HG02678 (cell line): ENCODE measurements at regions not wholly inside any gene's neighbourhood (a gene's known extent, or its start where the extent isn't known, plus 50 kb on each side); places are given as distances from the start of the nearest gene placed in this dataset.
"Not testable (repeated sequence)": the region's sequence is repeated elsewhere in the genome, so short reads cannot be mapped to it uniquely, and the experiment has no call there.

Experiments
- ATAC-seq: cut with Tn5 transposase; IDR thresholded peaks from one replicate; pipeline ENCODE4 v1.9.1; 2021; ENCODE audit warnings: mild to moderate bottlenecking, moderate library complexity; ENCODE audit not compliant: unreplicated experiment

DNA sequence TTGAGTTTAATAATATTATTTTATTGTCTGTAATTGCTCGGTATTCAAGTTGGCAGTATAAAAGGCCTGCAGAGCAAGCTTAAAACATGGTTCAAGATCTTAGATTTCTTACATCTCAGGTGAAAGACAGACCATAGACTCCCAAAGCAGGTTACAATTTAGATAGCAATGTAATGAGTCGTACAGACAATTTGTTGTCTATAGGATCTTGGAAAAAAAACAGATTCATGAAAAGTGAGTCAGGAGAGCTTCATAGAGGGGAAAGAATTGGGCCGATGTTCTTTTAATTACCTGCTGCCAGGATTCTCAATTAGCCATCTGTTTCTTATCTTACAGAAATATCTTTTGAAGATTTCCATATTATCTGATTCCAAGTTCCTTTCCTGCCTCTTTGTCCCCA lies 111.5 kb upstream of the IKBKE start:
- ATAC-seq, result not testable (repeated sequence)

DNA sequence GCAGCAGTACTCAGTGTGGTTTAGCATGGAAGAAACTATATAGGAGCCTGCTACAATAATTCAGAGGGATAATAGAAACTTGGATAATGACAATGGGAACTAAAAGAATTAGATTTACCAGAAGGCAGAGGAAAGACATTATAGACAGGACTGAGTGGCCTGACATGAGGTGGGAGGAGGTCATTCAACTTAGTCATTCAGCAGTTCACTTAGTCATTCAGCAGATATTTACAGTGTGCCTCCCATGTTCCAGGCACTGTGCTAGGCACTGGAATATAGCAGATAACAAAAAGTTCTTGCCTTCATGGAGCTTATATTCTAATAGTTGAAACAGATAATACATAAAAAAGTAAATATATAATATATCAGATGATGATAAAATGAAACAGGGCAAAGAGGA lies 110.9 kb upstream of the IKBKE start:
- ATAC-seq, result not testable (repeated sequence)

DNA sequence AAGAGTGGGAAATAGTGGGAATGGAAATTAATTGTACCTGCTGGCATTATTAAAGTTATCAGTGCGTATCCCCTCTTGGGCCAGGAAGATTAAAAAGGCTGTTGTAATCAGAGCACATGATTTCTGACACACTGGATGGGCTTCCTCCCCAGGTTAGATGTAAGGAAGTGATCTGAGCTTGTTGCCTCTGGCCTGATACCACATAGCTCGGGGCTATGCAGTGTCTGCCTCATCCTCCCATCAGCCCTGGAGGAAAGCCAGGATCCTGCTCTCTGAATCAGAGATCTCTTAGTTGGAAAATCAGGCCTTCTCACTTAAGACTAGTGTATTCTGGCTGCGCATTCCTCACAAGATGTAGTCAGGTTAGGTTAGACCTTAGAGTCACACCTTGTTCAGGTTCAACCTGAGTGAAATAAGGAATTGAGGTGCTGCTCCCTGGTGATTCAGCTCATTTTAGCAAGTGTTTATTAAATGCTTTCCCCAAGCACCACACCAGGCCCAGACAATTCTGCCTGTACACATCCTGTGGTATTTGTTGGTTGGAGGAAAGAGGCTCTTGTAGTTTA lies 108.2 kb upstream of the IKBKE start:
- not testable (repeated sequence) for ATAC-seq

DNA sequence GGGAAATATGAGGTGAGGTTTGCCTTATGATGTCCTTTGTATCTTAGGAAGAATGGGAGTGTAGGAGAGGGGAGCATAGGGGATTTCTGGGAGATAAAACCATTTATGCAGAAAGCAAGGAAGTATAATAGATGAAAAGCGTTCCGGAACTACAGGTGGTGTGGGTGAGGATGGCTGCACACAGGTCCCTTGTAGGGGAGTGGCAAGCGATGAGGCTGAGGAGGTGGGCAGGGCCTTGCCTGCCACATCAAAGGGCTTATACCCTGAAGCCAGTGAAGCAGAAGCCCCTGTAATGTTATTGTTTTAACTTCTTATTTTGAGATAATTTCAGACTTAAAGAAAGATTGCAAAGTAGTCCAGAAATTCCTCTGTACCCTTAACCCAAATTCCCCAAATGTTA lies 107.3 kb upstream of the IKBKE start:
- not testable (repeated sequence) for ATAC-seq

DNA sequence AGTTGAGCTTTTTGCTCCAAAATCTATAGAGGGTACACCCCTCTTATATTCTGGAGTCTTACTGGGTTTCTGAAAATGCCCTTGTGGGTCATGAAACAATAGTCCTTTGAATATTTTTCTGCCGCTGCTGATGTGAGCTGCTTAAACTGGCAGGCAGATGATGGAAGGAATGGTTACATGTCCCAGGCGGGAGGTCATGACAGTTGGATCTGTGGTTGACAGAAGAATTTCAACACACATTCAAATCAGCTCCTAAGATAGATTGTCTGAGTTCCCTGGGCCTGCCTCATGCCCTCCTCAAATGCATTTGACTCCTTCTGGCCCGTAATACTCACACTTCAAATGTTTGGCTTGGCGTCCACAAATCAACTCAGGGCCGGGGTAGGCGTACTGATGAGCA lies 105.0 kb upstream of the IKBKE start:
- not testable (repeated sequence) for ATAC-seq

DNA sequence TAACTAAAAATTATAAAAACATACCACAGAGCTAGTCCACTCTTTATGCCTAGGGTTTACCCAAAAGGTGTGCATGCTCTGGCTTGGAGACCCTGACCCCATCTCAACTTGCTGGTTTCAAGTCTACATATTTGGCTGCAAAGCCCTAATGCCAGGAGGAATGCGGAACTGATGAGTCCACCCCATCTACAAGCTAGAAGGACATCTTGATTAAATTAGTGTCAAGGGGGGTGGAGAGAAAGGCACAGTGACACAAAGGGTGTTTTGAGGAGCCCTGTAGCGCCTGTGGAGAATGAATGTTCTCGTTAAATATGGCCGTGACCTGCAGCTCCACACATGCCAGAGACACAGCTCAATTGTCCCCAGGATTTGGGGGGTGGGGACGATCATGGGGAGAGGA lies 104.1 kb upstream of the IKBKE start:
- ATAC-seq, result not testable (repeated sequence)

DNA sequence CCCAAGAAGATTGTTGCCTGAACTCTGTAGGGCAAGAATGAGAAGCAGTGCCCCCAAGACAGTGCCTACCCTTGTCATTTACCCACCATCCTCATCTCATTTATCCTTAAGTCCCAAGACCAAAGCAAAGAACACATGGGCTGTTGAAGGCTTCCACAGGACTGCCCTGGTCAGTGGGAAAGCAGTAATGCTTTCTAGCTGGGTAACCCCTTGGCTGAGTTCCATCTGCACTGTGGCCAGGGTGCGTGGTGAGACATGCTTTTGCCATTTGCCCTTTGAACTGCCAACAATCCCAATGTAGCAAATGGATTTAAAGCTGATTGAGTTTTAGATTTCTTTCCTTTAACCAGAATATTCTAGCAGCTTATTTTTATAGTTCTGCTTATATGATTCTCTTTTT lies 103.5 kb upstream of the IKBKE start:
- ATAC-seq, result not testable (repeated sequence)

DNA sequence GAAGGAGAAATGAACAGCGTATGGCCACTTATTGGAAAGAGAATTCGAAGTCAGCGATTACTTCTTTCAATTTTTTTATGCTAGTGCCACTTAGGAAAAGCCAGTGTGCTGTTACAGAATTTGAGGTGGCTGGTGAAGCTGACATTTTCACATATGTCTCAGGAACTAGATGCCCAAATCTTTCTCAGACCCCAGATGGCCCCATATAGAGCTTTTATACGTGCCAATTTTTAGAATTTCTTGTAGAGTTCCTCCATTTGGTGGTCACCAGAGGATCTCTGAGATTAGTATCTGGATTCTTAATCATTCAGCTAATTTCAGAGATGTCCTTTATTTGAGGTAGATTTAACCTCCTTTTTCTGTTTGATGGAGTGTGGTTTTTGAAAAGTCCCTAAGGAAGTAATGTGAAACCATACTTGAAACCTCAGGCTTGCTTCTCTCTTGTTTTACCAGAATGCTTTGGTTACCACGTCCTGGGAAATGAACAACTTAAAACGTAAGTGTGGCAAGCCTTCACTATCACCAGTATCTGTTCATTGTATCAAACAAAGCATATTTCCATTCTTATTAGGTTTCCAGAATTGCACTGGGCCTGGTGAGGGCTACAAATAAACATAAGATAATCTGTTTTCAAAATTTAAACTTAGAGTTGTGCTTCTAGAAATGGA lies 102.2 kb upstream of the IKBKE start:
- ATAC-seq, result not testable (repeated sequence)

DNA sequence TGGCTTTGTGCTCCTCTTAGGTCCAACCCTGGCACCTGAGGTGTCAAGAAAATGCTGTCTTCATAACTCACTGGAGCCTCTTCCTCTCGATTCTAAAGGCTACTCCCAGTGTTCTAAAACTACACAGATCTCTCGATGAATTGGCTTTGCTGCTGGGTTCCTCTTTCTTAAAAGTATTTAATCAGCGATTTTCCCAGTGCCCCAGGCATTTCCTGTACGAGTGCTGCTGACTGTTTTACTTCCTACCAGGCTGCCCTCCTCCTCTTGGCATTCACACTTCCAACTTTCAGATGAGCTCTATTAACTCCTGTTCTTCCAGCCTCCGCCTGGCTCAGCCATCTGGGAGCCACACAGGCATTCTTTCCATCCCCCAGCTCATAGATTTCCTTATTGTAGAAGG lies 95.6 kb upstream of the IKBKE start:
- not testable (repeated sequence) for ATAC-seq

DNA sequence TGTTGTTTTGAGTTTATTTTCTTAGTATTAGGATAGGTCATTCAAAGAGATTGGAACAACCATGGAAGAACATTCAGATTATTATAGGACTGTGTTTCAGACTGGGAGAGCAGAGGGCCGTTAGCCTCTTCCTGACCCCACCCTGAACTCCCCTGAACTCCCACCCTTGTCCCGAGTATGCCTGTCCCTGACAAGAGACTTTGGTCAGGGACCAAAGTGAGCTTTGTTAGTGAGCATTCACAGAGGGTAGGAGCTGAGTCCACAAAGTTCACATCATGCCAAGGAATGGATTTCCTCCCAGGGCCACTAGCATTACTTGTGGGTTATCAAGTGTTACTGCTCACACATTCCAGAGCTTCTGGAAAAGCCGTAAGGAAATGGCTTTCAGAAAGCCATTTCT lies 94.7 kb upstream of the IKBKE start:
- not testable (repeated sequence) for ATAC-seq

DNA sequence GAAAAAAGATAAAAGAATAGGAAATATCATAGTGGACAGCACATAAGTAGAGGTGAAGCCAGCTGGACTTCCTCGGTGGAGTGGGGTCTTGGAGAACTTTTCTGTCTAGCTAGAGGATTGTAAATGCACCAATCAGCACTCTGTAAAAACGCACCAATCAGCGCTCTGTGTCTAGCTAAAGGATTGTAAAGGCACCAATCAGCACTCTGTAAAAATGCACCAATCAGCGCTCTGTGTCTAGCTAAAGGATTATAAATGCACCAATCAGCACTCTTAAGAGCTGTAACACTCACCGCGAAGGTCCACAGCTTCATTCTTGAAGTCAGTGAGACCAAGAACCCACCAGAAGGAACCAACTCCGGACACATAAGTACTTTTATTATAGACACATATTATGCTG lies 91.8 kb upstream of the IKBKE start:
- ATAC-seq, result not testable (repeated sequence)

DNA sequence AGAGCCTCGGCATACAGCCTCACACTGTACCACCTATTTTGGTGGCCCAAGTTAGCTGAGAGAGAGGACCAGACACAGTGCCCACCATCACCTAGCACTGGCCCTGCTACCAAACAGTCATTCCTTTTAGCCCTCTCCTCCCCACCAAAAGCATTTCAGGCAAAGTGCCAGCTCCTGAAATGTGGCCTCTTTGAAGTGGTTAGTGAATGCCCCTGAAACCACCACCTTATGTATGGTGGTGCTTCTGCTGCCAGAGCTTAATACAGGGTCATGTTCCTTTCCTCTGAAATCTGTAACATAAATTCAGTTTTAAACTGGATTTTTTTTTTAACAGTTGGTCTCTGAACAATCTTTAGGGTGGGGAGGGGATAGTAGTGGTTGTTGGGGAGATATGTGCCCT lies 91.0 kb upstream of the IKBKE start:
- not testable (repeated sequence) for ATAC-seq

DNA sequence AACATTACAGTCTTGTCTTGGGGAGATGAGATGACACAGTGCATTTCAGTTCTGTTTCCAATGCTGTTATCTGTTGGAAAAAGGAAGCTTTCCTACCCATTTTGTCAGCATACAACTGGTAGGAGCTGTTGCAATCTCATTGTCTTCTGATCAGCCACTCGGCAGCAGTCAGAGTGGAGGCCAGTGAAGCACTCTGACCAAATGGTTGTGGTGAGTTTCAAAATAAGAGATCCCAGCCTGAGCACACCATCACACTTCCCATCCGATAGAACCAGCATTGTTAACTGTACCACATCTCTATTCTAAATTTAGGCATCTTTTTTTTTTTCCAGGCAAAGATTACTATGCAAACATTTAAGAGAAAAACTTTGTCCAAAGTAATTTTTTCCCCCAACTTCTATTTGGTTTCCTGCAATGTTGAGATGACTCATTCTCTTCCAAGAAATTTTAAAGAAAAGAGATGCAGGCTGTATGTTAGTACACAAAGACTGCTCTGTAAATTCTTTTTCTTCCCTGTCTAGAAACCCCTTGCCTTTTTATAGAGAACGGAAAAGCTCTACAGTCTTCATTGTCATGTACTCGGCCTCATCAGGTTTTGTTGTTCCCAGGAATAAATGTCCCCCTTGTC lies 90.0 kb upstream of the IKBKE start:
- not testable (repeated sequence) for ATAC-seq

DNA sequence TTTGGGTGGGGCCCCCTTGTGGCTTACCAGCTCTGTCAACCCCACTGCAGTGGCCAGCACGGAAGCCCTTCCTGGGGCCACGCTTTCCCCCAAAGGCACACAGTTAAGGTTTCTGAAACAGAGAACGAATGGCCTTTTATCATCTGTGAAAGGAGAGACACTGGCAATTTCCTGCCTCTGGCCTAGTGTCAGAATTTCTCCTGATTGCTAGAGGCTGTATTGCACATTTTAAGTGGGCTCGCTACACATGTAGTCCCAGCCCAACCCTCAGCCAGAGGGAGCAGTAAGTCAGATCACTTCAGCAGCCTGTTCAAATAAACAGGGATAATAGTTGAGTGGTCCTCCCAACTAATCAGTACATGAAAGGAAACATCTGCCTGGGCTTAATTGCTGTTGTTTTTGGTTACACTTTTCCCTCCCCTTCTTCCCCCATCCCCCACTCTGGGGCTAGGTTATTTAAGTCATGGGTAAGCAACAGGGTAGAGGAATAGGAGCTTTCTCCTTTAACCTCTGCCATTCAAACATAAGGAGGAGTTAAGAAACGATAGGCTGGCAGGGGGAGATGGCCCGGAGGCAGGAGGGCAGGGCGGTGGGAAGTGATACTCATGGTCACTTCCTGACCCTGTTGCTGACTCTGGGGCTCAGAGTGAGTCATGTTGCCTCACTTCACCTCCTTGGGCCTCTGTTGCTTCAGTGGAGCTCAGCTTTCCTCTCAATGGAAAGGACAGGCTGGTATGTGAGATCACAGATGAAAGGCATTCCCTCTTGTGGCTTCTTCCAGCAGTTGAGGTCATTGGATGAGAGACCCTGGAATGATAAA lies 89.3 kb upstream of the IKBKE start:
- not testable (repeated sequence) for ATAC-seq

DNA sequence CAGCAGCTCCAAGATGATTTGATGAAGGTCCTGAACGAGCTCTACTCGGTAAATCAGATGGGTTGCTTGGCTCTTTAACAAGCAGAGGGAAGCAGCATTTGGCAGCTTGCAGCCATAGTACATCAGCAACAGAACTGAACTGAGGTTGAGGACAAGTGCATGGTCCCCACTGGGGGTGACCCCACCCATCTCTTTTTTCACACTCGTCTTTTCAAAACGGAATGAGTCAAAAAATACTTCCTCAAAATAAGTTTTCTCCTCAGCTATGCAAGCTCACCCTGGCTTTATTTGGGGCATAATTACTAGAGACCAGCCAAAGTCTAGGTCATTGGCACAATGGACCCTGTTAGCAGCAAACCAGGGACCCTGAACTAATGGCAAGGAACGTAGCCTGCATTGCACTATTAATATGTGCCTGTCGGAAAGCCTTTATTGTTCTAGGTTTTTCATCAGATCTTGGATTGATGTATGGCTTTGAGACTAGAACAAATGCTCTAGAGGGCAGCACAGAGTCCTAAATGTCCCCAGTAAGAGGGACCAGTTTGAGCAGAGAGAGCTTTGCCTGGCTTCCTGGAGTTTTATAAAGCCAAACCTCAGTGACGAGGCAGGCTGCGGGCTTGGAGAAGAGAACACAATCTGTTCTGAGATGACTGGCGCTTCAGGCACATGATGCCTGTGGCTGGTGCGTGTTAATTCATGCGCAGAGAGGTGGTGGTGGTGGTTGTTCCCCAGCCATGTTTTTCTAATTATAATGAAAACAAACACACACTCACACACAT lies 86.1 kb upstream of the IKBKE start:
- not testable (repeated sequence) for ATAC-seq

DNA sequence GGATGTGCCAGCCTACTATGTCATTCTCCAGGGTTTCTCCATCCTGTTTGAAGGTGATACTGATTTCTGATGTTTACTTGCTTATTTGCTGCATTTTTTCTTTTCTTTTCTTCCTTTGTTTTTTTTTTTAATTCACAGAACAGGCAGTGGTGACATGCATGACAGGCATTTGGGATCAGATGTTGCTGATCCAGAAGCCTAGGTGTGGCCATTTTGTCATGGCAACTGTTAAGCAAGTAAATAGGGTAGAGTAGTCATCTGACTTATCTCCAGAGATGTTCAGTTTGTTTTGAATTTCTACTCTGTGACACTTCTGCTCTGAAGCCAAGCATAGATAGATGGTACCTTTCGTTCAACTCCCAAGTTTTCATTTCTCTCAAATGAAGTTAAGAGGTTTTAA lies 85.4 kb upstream of the IKBKE start:
- not testable (repeated sequence) for ATAC-seq

DNA sequence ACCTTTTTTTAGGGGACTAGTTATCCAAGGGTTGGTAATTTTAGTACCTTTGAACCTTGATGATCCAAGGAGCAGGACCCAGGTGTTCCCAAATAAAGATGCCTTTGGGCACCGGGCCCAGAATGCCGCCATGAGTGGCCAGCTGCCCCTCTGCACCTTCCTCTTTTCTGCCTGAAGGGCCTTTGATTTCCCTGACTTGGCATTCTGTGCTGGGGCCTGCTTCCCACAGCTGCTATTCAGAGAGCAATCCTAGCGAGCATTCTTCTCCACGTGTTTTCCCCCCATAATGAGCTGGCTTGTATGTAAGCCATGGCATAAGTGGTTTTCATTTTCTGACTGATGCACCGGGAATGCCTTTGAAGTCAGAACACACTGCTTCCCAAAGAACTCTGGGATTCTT lies 82.6 kb upstream of the IKBKE start:
- not testable (repeated sequence) for ATAC-seq

DNA sequence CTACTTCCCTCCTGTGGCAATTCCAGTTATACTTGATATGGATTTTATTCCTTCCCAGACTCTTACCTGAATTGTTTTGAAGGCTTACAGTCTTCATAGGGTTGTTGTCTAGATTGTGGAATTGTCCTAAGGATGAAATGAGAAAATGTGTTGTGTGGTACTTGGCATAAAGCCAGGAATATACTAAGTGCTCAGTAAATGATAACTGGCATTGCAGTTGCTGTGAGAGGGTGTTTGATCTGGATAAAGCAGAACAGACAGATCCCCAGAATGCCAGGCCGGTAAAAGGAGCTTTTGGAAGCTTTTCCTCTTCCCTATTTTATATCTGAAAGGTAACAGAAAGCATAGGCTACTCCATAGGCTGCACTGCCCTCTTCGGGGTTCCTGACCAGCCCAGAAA lies 78.4 kb upstream of the IKBKE start:
- ATAC-seq, result not testable (repeated sequence)

DNA sequence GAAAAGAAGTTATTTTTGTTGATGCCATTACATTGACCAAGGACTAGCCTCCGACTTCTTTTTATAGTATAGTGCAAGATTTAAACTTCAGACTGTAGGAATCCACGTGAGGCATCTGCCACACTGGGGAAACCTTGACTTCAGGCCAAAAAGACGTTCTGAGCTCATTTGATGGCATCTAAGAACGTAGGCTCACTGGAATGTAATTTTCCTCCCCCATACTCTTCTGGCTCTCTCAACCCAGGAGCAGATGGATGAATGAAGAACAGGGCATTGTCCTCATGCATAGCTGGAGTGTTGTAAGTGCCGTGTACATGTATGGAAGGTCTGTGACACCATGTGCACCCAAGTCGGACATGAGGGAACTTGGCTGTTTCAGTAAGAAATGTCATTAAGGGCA lies 72.8 kb upstream of the IKBKE start:
- ATAC-seq, result not testable (repeated sequence)

DNA sequence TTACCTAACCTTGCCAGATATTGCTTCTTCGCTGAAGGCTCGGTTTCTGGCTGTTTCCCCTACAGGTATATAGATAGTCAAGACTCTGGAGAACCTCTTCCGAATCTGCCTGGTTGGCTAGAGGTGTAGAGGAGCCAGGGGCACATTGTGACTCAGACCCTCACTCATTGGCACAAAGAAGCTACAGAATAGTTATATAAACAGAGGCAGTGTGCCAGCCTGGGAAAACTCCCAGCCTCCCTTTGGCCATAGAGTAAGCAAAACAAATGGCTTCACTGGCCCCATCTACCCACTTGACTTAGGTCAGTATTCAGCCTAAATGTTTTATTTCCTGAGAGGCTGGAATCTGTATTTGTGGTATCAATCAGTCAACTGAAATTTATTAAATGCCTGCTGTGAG lies 72.0 kb upstream of the IKBKE start:
- not testable (repeated sequence) for ATAC-seq
